Fibroblast of lung (primary cell): ENCODE measurements at regions not wholly inside any gene's neighbourhood (a gene's known extent, or its start where the extent isn't known, plus 50 kb on each side); places are given as distances from the start of the nearest gene placed in this dataset.
A peak's percentile ranks its signal among the peaks of the same experiment; 100 is the strongest.

Experiments used
- DNase-seq, 2 donors: peaks; one replicate each; pipeline versions ENCODE4 v3.0.0 to v3.0.0-alpha.2; 2010; ENCODE audit warnings: low read depth in 2 of 2
- H2AFZ ChIP-seq: 2 replicates; pipeline ENCODE4 v1.5.1; 2012; ENCODE audit warnings: low read length, control low read depth, inconsistent platforms
- H3K27ac ChIP-seq: 2 replicates; pipeline ENCODE4 v1.5.1; 2011; ENCODE audit warnings: low read length, control low read depth; ENCODE audit not compliant: insufficient read depth
- H3K27me3 ChIP-seq: 2 replicates; pipeline ENCODE4 v1.5.1; 2011; ENCODE audit warnings: mild to moderate bottlenecking, low read length; ENCODE audit not compliant: control insufficient read depth, insufficient read depth
- H3K36me3 ChIP-seq: 2 replicates; pipeline ENCODE4 v1.5.1; 2011; ENCODE audit warnings: low read length; ENCODE audit not compliant: control insufficient read depth, insufficient read depth
- H3K4me1 ChIP-seq: 2 replicates; pipeline ENCODE4 v1.5.1; 2011; ENCODE audit warnings: low read length; ENCODE audit not compliant: control insufficient read depth, insufficient read depth; ENCODE audit errors: extremely low read depth
- H3K4me2 ChIP-seq: 2 replicates; pipeline ENCODE4 v1.5.1; 2011; ENCODE audit warnings: low read length, control low read depth; ENCODE audit not compliant: insufficient read depth; ENCODE audit errors: extremely low read depth
- H3K4me3 ChIP-seq, 4 experiments: fragments of 200-600 bp in 1 of 4; sonication (generic) in 1 of 4; replicated peaks in 1 of 4; 2 replicates each; pipeline ENCODE4 v1.5.1; 2011 to 2016; ENCODE audit warnings: low read length in 4 of 4, low read depth in 3 of 4, mild to moderate bottlenecking in 3 of 4, control low read depth in 2 of 4, inconsistent platforms in 1 of 4, mixed read lengths in 1 of 4; ENCODE audit not compliant: insufficient read depth in 1 of 4; ENCODE audit errors: control extremely low read depth in 1 of 4
- H3K79me2 ChIP-seq: 2 replicates; pipeline ENCODE4 v1.5.1; 2012; ENCODE audit warnings: mild to moderate bottlenecking, low read length, inconsistent platforms; ENCODE audit not compliant: control insufficient read depth, insufficient read depth
- H3K9ac ChIP-seq: 2 replicates; pipeline ENCODE4 v1.5.1; 2011; ENCODE audit warnings: mild to moderate bottlenecking, low read length, control low read depth; ENCODE audit not compliant: insufficient read depth
- H3K9me3 ChIP-seq: 2 replicates; pipeline ENCODE4 v1.5.1; 2012; ENCODE audit warnings: low read depth, low read length; ENCODE audit not compliant: control insufficient read depth, insufficient read depth
- H4K20me1 ChIP-seq: 2 replicates; pipeline ENCODE4 v1.5.1; 2011; ENCODE audit warnings: low read length; ENCODE audit not compliant: control insufficient read depth, insufficient read depth; ENCODE audit errors: extremely low read depth
- CTCF ChIP-seq, 2 donors: IDR thresholded peaks in 1 of 2; conservative IDR thresholded peaks in 1 of 2; 1 replicate in 1 of 2; 2 replicates in 1 of 2; pipeline ENCODE4 v1.5.1; 2011 to 2012; ENCODE audit warnings: low read length in 2 of 2, control low read depth in 1 of 2, inconsistent platforms in 1 of 2, low read depth in 1 of 2, mild to moderate bottlenecking in 1 of 2
- EZH2 ChIP-seq: IDR thresholded peaks from 2 replicates; pipeline ENCODE4 v1.5.1; 2012; ENCODE audit warnings: low read length, control low read depth, mild to moderate bottlenecking; ENCODE audit errors: missing control alignments

- TF ChIP-seq EZH2: no peak
- TF ChIP-seq CTCF (conservative IDR thresholded peaks at IDR 0.05 in 1 of 2, IDR thresholded peaks at IDR 0.05 in 1 of 2; ENCODE audit: low read depth in 1 of 2, low read length in 2 of 2): no peak
- Histone ChIP-seq H3K4me2 (no peak overlapping the region), H3K9me3 (no peaks in the 10 kb centered on the region), H3K4me3 (no peak overlapping the region), H3K79me2 (no peaks in the 10 kb centered on the region), H3K27ac (no peak overlapping the region), H3K36me3 (no peaks in the 10 kb centered on the region), H4K20me1 (no peaks in the 10 kb centered on the region), H3K27me3 (no peaks in the 10 kb centered on the region), H2AFZ (no peak overlapping the region), H3K4me1 (peaks cover 25% of the 10 kb centered on the region), H3K9ac (no peak overlapping the region)
- peak; percentile 90 to 93 for DNase-seq
Observed at GRCh38 chr2:220224691-220225543, 597.5 kb downstream of the SLC4A3 start.

GRCh38 chr2:220226076-220226475 lies 598.6 kb downstream of the SLC4A3 start:
- Histone ChIP-seq H3K4me2 (no peak overlapping the region), H3K27me3 (no peaks in the 10 kb centered on the region), H3K27ac (no peak overlapping the region), H3K79me2 (no peaks in the 10 kb centered on the region), H4K20me1 (no peaks in the 10 kb centered on the region), H2AFZ (no peak overlapping the region), H3K4me3 (no peak overlapping the region), H3K9ac (no peak overlapping the region), H3K36me3 (no peaks in the 10 kb centered on the region), H3K9me3 (no peaks in the 10 kb centered on the region), H3K4me1 (peaks cover 25% of the 10 kb centered on the region)
- DNase-seq: peak in 1 of 2 donors; percentile 60
- TF ChIP-seq CTCF (conservative IDR thresholded peaks at IDR 0.05 in 1 of 2, IDR thresholded peaks at IDR 0.05 in 1 of 2; ENCODE audit: low read depth in 1 of 2, low read length in 2 of 2) (no peak), EZH2 (no peak)

- DNase-seq: no peak
- H3K9me3 ChIP-seq: no peaks in the 10 kb centered on the region
- H3K27me3 ChIP-seq: no peaks in the 10 kb centered on the region
- peaks cover 25% of the 10 kb centered on the region for H3K4me1 ChIP-seq
- H3K79me2 ChIP-seq: no peaks in the 10 kb centered on the region
- H3K4me2 ChIP-seq: no peak overlapping the region
- no peak overlapping the region for H3K4me3 ChIP-seq
- H2AFZ ChIP-seq: no peak overlapping the region
- TF ChIP-seq CTCF (conservative IDR thresholded peaks at IDR 0.05 in 1 of 2, IDR thresholded peaks at IDR 0.05 in 1 of 2; ENCODE audit: low read depth in 1 of 2, low read length in 2 of 2) (no peak), EZH2 (no peak)
- H3K9ac ChIP-seq: no peak overlapping the region
- H3K27ac ChIP-seq: no peak overlapping the region
- H3K36me3 ChIP-seq: no peaks in the 10 kb centered on the region
- H4K20me1 ChIP-seq: no peaks in the 10 kb centered on the region
Observed at GRCh38 chr2:220226546-220226945, 599.1 kb downstream of the SLC4A3 start.
